Liver (tissue), 3 donors: ENCODE measurements at regions not wholly inside any gene's neighbourhood (a gene's known extent, or its start where the extent isn't known, plus 50 kb on each side); places are given as distances from the start of the nearest gene placed in this dataset.

Source experiments
- ATF3 ChIP-seq: IDR thresholded peaks from 2 replicates; pipeline ENCODE4 v1.6.1; 2016; ENCODE audit warnings: antibody characterized with exemption
- FOXA1 ChIP-seq: IDR thresholded peaks from 2 replicates; pipeline ENCODE4 v1.6.1; 2016; ENCODE audit warnings: antibody characterized with exemption
- GABPA ChIP-seq, 2 donors: IDR thresholded peaks in 1 of 2; conservative IDR thresholded peaks in 1 of 2; 2 replicates each; pipeline ENCODE4 v1.6.1; 2016; ENCODE audit warnings: antibody characterized with exemption in 2 of 2, mild to moderate bottlenecking in 1 of 2, moderate library complexity in 1 of 2
- MAX ChIP-seq: IDR thresholded peaks from 2 replicates; pipeline ENCODE4 v1.6.1; 2016; ENCODE audit warnings: antibody characterized with exemption
- RAD21 ChIP-seq, 2 donors: IDR thresholded peaks; 2 replicates each; pipeline ENCODE4 v1.6.1; 2016; ENCODE audit warnings: antibody characterized with exemption in 2 of 2, mild to moderate bottlenecking in 2 of 2
- TF ChIP-seq, protein P1 (sequence below): fragments of 150-350 bp; IDR thresholded peaks from 2 replicates; pipeline ENCODE4 v1.5.1; 2017; ENCODE audit warnings: improper control_type of control experiment, low read depth, low read length; ENCODE audit not compliant: missing input control
- donor health status: healthy.
- donor health status: healthy.

GRCh38 chr9:11500780-11501179 is 888.0 kb upstream of the PTPRD start:
- TF ChIP-seq MAX, result no peak
- TF ChIP-seq, protein P1, sequence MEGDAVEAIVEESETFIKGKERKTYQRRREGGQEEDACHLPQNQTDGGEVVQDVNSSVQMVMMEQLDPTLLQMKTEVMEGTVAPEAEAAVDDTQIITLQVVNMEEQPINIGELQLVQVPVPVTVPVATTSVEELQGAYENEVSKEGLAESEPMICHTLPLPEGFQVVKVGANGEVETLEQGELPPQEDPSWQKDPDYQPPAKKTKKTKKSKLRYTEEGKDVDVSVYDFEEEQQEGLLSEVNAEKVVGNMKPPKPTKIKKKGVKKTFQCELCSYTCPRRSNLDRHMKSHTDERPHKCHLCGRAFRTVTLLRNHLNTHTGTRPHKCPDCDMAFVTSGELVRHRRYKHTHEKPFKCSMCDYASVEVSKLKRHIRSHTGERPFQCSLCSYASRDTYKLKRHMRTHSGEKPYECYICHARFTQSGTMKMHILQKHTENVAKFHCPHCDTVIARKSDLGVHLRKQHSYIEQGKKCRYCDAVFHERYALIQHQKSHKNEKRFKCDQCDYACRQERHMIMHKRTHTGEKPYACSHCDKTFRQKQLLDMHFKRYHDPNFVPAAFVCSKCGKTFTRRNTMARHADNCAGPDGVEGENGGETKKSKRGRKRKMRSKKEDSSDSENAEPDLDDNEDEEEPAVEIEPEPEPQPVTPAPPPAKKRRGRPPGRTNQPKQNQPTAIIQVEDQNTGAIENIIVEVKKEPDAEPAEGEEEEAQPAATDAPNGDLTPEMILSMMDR, result no peak
- TF ChIP-seq GABPA (IDR thresholded peaks at IDR 0.05 in 1 of 2, conservative IDR thresholded peaks at IDR 0.05 in 1 of 2), result no peak
- TF ChIP-seq ATF3, result no peak
- no peak for TF ChIP-seq RAD21 (IDR thresholded peaks at IDR 0.05)
- no peak for TF ChIP-seq FOXA1
